NCI-H446 (cell line): ENCODE measurements at regions not wholly inside any gene's neighbourhood (a gene's known extent, or its start where the extent isn't known, plus 50 kb on each side); places are given as distances from the start of the nearest gene placed in this dataset.
"Not testable (repeated sequence)": the region's sequence is repeated elsewhere in the genome, so short reads cannot be mapped to it uniquely, and the experiment has no call there.

Experiments used
- DNase-seq, 2 experiments: peaks; one replicate each; lab custom pipeline; 2025; lab: John Stamatoyannopoulos, UW

DNA sequence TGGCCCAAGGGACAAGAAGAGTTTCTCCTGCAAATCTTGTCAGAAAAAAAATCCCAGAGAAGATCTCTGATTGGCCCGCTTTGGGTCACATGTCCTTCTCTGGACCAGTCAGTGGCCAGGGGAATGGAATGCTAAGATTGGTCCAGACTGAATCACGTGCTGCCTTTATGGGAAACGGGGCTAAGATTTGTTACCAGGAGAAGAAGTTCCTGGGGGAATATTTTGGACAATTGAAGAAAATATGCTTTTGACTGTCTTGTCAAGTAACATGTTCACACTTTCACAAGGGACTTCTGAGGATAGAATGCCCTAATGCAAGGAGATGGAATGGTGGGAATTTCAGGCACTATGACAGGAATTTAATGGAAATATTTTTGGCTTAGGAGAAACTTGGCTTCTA is 74.1 kb upstream of the SH3PXD2B start:
- DNase-seq: no peak

DNA sequence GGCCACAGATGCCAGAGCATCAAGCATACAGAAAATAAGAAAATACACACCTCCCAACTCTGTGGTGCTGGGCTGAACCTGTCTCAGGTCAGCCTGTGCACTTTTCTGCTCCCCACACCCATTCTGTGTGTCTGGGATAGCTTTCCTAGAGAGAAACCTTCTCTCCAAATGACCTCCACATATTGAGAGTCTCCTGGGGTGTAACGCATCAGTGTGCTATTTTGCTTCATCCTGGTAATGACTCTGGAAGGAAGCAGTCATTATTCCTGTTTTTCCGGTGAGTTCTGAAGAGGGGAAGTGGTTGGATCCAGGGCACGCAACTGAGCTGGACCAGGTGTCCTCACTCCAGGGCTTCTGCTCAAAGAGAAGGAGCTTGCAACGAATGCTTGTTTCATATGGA is 73.2 kb upstream of the SH3PXD2B start:
- no peak for DNase-seq

DNA sequence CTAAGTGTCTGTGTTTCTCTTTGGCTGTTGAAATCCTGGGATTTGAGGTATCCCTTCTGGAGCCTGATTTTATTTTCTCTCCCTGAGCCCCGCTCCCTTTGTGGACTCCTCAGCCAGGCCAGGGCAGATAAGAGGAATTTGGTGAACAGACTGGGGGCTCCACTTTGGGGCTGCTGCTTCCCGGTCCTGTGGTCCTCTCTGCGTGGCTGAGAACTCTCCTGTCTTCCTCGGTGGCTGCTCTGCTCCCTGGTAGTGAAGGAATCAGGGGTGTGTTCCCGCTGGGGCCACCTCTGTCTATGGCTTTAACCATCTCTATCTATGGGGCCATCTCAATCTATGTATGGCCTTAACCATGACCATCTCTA is 71.7 kb upstream of the SH3PXD2B start:
- DNase-seq: no peak

DNA sequence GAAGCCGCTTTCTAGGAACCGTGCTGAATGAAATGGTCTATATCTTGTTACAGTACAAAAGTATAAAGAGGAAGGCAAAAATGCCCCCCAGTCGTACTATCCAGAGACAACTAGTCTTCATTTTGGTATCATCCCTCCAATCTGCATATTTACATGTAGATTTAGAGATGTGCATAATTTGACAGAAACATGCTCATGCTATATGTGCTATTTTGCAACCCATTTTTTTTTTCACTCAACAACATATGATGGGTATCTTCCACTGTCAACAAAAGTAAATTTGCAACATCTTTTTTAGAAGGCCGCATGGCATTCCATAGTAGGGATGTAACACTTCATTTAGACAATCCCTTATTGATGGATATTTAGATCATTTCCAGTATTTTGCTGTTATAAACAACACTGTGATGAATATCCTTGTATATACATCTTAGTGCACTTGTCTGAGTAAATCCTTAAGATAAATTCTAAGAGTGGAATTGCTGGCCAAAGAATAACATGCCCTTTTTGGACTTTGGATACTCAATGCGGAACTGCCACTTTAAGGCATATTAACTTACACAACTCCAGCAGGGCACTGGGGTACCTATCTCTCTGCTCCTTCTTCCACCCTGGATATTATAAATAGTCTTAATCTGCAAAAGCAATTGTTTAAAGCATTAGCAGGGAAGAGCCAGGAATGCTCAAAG is 71.1 kb upstream of the SH3PXD2B start:
- no peak for DNase-seq

DNA sequence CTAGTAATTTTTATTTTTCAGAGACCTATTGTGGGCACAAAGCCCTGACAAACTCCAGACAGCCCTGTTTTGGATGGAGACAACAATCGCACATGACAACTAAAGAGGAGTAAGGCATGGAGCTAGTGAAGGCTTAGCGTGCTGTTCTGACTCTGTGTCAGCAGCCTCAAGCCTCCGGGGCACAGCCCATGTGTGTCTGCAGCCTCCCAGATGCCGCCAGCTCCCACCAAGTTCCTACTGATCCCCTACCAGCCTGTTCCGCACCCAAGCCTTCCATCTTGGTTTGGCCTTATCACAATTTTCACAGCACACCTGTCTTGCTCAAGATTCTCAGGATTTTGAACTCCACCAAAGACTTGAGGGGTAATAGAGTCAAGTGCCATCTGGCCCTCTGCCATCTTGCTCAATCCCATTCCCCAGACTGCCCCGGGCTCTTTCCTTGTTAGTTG is 70.3 kb upstream of the SH3PXD2B start:
- DNase-seq: no peak

DNA sequence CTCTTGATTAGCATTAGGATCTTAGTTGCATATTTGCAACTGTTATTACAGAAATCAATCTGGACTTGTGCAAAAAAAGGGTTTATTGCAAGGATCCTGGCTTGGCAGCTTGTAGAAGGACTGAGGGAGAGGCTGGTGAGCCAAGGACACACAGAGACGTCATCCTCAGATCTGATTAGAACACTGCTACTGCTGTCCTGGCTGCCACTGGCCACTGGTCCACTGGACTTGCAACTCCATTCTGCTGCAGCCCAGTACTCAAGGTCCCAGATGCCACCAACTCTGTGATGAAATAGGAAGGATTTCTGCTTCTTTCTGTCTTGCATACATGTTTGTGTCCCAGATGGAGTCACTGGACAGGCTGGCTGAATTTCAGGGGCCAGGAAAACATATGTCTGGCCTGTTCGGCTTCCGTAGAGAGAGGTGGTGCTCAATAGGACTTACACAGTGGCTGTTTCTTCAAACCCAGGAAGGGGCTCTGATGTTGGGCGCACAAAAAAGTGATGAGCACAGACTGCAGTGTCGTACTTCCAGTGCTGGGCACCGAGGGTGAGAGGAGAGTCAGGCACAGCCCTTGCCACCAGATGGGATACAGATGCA is 68.9 kb upstream of the SH3PXD2B start:
- no peak for DNase-seq

DNA sequence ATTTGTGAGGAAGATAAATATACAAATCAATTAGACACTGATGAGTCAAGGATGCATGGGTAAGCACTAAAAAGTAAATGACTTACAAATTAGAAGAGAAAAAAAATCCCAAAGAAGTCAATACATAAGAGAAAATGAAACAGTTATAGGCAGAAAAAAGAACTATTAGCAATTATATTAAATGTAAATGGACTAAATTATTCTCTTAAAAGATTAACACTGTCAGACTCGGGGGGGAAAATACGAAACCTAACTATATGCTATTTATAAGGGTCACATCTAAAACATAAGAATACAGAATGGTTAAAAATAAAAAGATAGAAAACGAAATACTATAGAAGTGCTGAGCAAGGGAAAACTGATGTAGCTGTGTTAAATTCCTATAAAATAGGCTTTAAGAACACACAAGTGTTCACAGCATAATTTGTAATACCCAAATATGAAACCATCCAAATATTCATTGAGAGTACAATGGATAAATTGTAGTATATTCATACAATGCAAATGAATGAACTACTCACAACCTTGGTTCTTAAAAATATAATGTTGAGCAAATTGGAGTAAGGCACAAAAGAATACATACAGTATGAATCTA is 67.1 kb upstream of the SH3PXD2B start:
- no peak for DNase-seq

DNA sequence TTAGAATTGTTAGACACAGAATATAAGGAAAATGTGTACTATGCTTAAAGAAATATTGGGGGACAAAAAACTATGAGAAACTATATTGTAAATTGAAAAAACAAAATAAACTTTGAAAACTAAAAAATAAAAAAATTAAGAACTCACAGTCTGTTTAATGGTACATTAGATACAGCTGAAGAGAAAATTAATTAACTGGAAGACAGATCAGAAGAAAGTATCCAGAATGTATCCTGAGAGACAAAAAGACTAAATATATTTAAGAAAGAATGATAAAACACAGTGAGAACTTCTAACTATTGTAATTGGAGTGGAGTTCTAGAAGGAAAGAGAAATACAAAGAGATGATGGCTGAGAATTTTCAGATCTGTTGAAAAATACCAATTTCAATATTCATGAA is 57.6 kb upstream of the SH3PXD2B start:
- DNase-seq: no peak

DNA sequence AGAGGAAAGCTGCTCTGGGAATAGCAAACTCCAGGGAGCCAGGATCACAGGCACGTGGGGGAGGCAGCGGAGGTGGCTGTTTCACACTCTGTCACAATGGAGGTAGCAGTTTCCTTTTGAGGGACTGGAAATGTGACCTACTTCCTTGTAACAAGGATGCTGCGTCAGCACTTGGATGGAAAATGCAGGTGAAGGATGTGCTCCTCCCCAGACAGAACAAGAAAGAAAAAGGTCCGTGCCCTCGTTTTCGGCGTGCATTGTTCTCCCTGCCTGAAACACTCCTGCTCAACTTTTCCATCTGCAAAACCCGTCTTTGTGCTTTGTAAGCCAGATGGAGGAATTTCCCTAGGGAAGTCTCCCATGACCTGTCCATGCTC is 55.1 kb upstream of the SH3PXD2B start:
- DNase-seq: no peak

DNA sequence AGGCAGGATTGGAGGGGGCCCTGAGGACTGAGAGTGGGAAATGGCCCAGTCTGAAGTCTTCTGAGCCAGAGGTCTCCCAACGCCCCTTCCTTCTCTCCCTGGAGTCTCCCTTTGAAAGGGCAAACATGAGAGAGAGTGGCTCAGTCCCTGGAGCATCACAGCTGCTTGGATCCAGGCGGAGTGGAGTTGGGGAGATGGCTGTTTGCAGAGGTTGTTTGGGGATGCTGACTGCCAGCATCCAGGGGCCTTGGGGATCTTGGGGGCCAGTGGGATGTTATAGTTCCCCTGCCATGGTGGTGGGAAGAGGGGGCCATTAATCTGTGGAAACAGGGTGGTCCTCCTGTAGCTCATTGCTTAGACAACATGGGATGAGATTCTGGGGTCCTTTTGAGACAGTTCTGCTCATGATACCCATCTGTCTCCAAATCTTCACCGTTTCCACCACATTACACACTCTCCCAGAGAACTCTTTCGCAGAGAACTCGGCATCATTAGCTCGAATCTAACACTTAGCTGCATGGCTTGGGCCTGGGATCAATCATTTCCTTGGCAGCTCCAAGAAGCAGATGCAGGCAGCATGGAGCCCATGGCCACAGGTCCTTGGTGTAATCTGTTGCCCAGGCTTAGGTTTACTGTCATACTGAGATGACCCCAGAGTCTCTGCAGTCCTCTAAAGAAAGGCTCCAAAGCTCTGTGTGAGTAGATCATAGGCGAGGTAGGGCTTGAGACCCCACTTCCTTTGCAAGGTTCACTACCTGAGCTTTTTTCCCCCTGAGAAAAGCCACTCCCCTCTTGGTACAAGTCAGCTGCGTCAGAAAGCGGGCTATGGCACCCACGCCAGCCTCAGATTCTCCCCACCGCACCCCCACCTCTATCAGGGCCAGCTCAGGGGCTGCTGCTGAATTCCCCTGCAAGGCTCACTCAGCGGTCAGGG is 54.4 kb upstream of the SH3PXD2B start:
- DNase-seq: no peak

DNA sequence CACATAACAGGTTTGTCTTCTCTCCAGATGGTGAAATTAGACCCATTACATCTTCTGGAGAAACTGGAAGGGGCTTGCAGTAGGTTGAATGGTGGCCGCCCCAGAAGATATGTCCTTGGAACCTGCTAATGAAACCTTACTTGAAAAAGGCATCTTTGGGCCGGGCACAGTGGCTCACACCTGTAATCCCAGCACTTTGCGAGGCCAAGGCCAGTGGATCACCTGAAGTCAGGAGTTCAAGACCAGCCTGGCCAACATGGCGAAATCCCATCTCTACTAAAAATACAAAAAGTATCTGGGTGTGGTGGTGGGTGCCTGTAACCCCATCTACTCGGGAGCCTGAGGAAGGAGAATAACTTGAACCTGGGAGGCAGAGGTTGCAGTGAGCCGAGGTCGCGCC is 53.2 kb upstream of the SH3PXD2B start:
- DNase-seq: not testable (repeated sequence)

DNA sequence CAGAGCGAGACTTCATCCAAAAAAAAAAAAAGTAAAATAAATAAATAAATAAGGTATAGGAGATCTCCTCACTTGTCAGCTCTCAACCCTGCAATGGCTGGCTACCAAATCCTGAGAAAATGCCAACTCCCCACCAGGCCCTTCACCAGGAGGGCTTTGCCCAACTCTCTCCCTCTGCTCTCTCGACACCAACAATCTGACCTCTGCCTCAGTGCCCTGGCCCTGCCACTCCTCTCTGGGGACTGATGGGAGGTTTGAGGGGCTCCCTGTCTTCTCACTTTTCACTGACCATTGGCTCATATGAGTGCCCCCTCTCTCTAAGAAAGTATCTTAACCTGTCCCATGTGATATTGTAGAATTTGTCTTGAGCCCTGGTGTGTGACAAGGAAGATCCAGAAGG is 52.6 kb upstream of the SH3PXD2B start:
- no peak for DNase-seq

DNA sequence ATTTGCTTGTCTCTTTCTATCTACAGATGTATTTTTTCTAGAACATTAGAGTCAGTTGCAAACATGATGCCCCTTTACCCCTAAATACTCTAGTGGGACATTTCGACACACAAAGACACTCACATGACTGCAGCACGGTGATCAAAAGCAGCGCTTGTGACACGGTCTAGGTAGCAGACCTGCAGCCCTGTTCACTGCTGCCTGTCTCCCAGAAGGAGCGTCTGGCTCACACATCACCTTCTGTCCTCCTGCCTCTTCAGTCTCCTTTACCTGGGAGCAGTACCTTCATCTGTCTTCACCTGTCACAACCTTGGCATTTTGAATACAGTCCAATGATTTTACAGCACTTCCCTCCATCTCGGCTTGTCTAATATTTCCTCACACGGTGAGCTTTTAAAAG is 51.9 kb upstream of the SH3PXD2B start:
- no peak for DNase-seq

DNA sequence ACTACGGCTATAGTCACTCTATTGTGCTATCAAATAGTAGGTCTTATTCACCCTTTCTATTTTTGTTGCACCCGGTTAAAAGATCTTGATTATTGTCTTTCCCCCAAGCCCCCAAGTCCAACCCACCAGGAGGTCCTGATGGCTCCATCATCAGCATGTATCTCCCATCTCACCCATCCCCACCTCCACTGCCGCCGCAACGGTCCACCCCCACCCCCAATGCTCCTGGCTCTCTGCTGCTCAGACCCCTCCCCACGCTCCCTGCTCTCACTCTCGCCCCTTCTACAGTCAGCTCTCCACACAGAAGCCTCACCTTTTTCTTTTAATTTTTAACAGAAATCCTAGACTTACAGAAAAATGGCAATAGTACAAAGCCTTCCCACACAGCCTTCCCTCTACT is 51.5 kb upstream of the SH3PXD2B start:
- no peak for DNase-seq

DNA sequence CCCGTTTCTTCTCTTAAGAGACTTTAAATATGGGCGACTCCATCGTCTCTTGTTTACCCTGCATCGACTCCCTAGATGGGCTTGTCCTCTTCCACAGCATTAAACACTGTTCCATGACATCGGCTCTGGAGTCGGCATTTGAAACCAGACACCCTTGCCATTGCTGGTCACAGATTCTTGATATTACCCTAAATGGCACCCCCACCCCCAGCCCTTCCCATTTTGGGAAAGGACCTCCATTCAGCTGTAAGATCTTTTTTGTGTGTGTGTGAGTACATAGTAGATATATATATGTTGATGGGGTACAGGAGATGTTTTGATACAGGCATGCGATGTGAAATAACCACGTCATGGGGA is 51.1 kb upstream of the SH3PXD2B start:
- DNase-seq: no peak

DNA sequence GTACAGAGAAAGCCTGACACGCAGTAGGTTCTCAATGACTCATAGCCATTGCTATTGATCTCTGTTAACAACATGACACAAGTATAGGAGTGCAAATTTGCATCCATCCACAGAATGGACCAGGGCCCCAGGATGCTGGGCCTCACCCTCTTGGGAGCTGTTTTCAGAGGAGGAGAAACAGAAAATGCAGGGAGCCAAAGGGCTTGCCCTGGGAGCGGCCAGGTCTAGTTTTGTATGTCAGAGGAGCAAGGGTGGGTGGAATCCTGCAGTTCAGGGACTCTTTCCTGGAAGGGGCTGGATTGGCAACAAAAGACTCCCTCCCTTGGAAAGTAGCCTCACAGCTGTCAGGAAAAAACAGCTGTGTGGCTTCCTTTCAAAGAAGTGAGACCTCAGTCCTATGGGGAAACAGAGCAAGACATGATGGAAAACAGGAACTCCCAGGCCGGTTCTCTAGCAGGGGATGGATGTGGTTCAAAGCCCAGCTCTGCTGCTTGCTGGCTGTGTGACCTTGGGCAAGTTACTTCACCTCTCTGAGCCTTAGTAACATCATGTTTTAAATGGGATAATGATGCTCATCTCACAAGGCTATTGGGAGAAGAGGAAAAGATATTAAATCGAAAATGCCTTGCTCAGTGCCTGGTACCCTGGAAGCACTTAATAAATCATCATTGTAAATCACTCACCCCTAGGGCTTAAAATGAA is 50.5 kb upstream of the SH3PXD2B start:
- DNase-seq: no peak

DNA sequence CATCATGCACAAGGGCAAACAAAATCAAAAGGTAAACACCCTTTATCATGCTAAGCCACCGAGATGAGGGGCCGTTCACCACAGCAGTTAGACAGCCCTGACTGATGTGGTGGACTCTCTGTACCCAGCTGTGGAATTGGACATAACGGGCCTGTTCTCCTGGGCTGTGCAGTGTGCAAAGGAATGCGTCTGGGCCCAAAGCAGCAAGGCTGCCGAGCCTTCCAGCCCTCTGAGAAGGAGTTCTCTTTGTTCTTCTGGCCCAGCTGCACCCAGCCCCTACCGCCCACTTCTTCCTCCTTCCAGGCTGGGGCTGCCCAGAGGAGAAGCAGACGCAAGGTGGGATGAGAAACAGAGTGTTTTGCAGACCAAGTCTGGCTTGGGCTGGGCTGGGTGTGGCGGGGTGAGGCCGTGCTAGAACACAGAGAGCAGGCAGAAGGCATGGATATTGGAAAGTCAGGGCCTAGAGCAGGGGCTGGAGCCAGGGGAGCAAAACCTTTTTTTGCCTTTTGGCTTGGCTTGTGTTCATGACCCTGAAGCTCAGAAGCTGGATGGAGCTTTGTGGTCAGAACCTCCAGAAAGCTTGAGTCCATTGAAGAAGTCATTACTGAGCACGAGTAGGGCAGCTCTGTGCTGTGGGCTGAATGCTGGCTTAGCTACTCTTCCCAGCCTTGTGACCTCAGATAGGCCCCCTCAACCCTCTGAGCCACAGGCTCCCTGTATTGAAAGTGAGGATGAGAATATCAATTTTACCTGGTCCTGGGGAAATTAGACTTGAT is 49.8 kb upstream of the SH3PXD2B start:
- no peak for DNase-seq
